H9 (cell line): ENCODE measurements at regions not wholly inside any gene's neighbourhood (a gene's known extent, or its start where the extent isn't known, plus 50 kb on each side); places are given as distances from the start of the nearest gene placed in this dataset.

Experiments
- DNase-seq: peaks from one replicate; pipeline ENCODE4 v3.0.0-alpha.2; 2017
- H2AFZ ChIP-seq: one replicate; pipeline ENCODE4 v1.6.1; 2013; ENCODE audit warnings: mild to moderate bottlenecking, low read length, control low read depth, moderate library complexity
- H2AK5ac ChIP-seq: 2 replicates; pipeline ENCODE4 v1.6.1; 2013; ENCODE audit warnings: low read length, control low read depth, mixed read lengths; ENCODE audit not compliant: insufficient read length
- H2BK120ac ChIP-seq: one replicate; pipeline ENCODE4 v1.6.1; 2013; ENCODE audit warnings: low read depth, mild to moderate bottlenecking, low read length, control low read depth, inconsistent platforms; ENCODE audit not compliant: poor library complexity, severe bottlenecking
- H2BK12ac ChIP-seq: 2 replicates; pipeline ENCODE4 v1.6.1; 2013; ENCODE audit warnings: low read length, control low read depth, mixed read lengths, low read depth; ENCODE audit not compliant: insufficient read length
- H2BK15ac ChIP-seq: 2 replicates; pipeline ENCODE4 v1.6.1; 2013; ENCODE audit warnings: low read depth, low read length, control low read depth
- H2BK20ac ChIP-seq: one replicate; pipeline ENCODE4 v1.6.1; 2013; ENCODE audit warnings: low read depth, mild to moderate bottlenecking, low read length, control low read depth, inconsistent platforms; ENCODE audit not compliant: poor library complexity, severe bottlenecking
- H2BK5ac ChIP-seq: 2 replicates; pipeline ENCODE4 v1.6.1; 2013; ENCODE audit warnings: low read length, control low read depth, mixed read lengths; ENCODE audit not compliant: insufficient read length
- H3K14ac ChIP-seq: 2 replicates; pipeline ENCODE4 v1.6.1; 2013; ENCODE audit warnings: low read length, control low read depth; ENCODE audit not compliant: insufficient read depth
- H3K18ac ChIP-seq: 2 replicates; pipeline ENCODE4 v1.6.1; 2013; ENCODE audit warnings: low read depth, mild to moderate bottlenecking, mixed read lengths, low read length, control low read depth; ENCODE audit not compliant: insufficient read length
- H3K23ac ChIP-seq: 2 replicates; pipeline ENCODE4 v1.6.1; 2013; ENCODE audit warnings: low read length, control low read depth, mixed read lengths, low read depth; ENCODE audit not compliant: insufficient read length
- H3K23me2 ChIP-seq: 2 replicates; pipeline ENCODE4 v1.6.1; 2013; ENCODE audit warnings: low read depth, mild to moderate bottlenecking, mixed read lengths, low read length, control low read depth; ENCODE audit not compliant: insufficient read length, poor library complexity, severe bottlenecking
- H3K27ac ChIP-seq: 2 replicates; pipeline ENCODE4 v1.5.1; 2013; ENCODE audit warnings: low read length, control low read depth, mixed read lengths, low read depth; ENCODE audit not compliant: insufficient read length
- H3K27me3 ChIP-seq: 2 replicates; pipeline ENCODE4 v1.6.1; 2013; ENCODE audit warnings: low read length, control low read depth, inconsistent platforms; ENCODE audit not compliant: insufficient read depth
- H3K4ac ChIP-seq: 2 replicates; pipeline ENCODE4 v1.6.1; 2013; ENCODE audit warnings: low read depth, mild to moderate bottlenecking, control low read depth, inconsistent platforms, low read length, moderate library complexity
- H3K4me1 ChIP-seq: 2 replicates; pipeline ENCODE4 v1.6.1; 2013; ENCODE audit warnings: low read length, control low read depth, inconsistent platforms; ENCODE audit not compliant: insufficient read depth
- H3K4me2 ChIP-seq: 2 replicates; pipeline ENCODE4 v1.6.1; 2013; ENCODE audit warnings: low read length, control low read depth, mixed read lengths; ENCODE audit not compliant: insufficient read length, insufficient read depth
- H3K56ac ChIP-seq: 2 replicates; pipeline ENCODE4 v1.6.1; 2013; ENCODE audit warnings: low read depth, mild to moderate bottlenecking, mixed read lengths, low read length, control low read depth; ENCODE audit not compliant: insufficient read length
- H3K79me1 ChIP-seq: 2 replicates; pipeline ENCODE4 v1.6.1; 2013; ENCODE audit warnings: low read depth, mild to moderate bottlenecking, moderate library complexity, low read length, control low read depth, inconsistent platforms; ENCODE audit not compliant: insufficient read depth, poor library complexity, severe bottlenecking
- H3K79me2 ChIP-seq: 2 replicates; pipeline ENCODE4 v1.6.1; 2013; ENCODE audit warnings: low read length, control low read depth, inconsistent platforms; ENCODE audit not compliant: insufficient read depth
- H3K9ac ChIP-seq: 2 replicates; pipeline ENCODE4 v1.6.1; 2013; ENCODE audit warnings: low read length, control low read depth, mixed read lengths; ENCODE audit not compliant: insufficient read length; ENCODE audit errors: extremely low read depth
- H3K9me3 ChIP-seq: one replicate; pipeline ENCODE4 v1.6.1; 2013; ENCODE audit warnings: low read depth, low read length, inconsistent platforms; ENCODE audit not compliant: control insufficient read depth
- H3T11ph ChIP-seq: one replicate; pipeline ENCODE4 v1.6.1; 2013; ENCODE audit warnings: mild to moderate bottlenecking, low read length, control low read depth, inconsistent platforms
- H4K20me1 ChIP-seq: one replicate; pipeline ENCODE4 v1.6.1; 2013; ENCODE audit not compliant: control insufficient read depth, insufficient read length, insufficient read depth
- H4K5ac ChIP-seq: 2 replicates; pipeline ENCODE4 v1.6.1; 2013; ENCODE audit warnings: low read depth, mild to moderate bottlenecking, mixed read lengths, low read length, control low read depth; ENCODE audit not compliant: insufficient read length
- H4K8ac ChIP-seq: replicated peaks from 2 replicates; pipeline ENCODE4 v1.6.1; 2013; ENCODE audit warnings: low read length, control low read depth, mixed read lengths, low read depth; ENCODE audit not compliant: insufficient read length
- H4K91ac ChIP-seq: 2 replicates; pipeline ENCODE4 v1.6.1; 2013; ENCODE audit warnings: low read depth, mild to moderate bottlenecking, moderate library complexity, mixed read lengths, low read length, control low read depth; ENCODE audit not compliant: insufficient read length
- H3K27ac Mint-ChIP-seq, 3 experiments: 2 replicates in 2 of 3; 3 replicates in 1 of 3; pipeline ENCODE4 v1.8.0; 2020 to 2021; ENCODE audit warnings: mixed read lengths in 3 of 3, mild to moderate bottlenecking in 1 of 3, moderate library complexity in 1 of 3
- H3K27me3 Mint-ChIP-seq: 2 replicates; pipeline ENCODE4 v1.8.0; 2021; ENCODE audit warnings: low read depth, mild to moderate bottlenecking, moderate library complexity, mixed read lengths
- H3K36me3 Mint-ChIP-seq, 3 experiments: 2 replicates in 2 of 3; 3 replicates in 1 of 3; pipeline ENCODE4 v1.8.0; 2020 to 2021; ENCODE audit warnings: low read depth in 3 of 3, mixed read lengths in 3 of 3; ENCODE audit not compliant: insufficient read depth in 1 of 3
- H3K4me1 Mint-ChIP-seq, 2 experiments: 2 replicates each; pipeline ENCODE4 v1.8.0; 2020; ENCODE audit warnings: mixed read lengths in 2 of 2
- H3K4me3 Mint-ChIP-seq, 2 experiments: 2 replicates in 1 of 2; 3 replicates in 1 of 2; pipeline ENCODE4 v1.8.0; 2020 to 2021; ENCODE audit warnings: mild to moderate bottlenecking in 2 of 2, mixed read lengths in 2 of 2, moderate library complexity in 1 of 2
- H3K9me3 Mint-ChIP-seq, 2 experiments: 2 replicates in 1 of 2; 3 replicates in 1 of 2; pipeline ENCODE4 v1.8.0; 2020; ENCODE audit warnings: mild to moderate bottlenecking in 2 of 2, mixed read lengths in 2 of 2, moderate library complexity in 1 of 2
- WGBS: extraction: QIAGEN DNeasy Blood & Tissue Kit; methylation state at CpG from one replicate; pipeline ENCODE4 v1.1.7; 2013; ENCODE audit warnings: missing lambda C conversion rate, low lambda C conversion rate, mixed read lengths; ENCODE audit not compliant: insufficient read length; ENCODE audit errors: extremely low coverage; 5-methylcytosine and 5-hydroxymethylcytosine counted together
- TF ChIP-seq, protein P1 (sequence below): fragments of 200-600 bp; sonication (generic); conservative IDR thresholded peaks from 3 replicates; pipeline ENCODE4 v1.8.0; 2021; ENCODE audit warnings: antibody characterized with exemption, mild to moderate bottlenecking

DNA sequence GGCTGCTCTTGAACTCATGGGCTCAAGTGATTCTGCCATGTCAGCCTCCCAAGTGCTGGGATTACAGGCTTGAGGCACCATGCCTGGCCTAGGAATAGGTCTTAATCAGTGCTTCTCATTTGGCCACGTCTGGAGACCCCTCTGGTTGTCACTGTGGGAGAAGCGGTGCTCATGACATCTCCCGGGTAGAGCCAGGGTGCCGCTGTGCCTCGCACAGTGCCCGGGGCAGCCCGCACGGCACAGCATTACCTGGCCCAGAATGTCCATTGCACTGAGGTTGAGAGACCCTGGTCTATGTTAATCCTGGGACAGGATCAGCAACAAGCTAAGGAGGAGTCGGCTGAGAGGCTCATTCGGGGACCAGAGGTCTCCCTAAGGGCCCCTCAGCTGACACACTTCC is 160.8 kb downstream of the EFNB2 start:
- H3K79me2 ChIP-seq, result no peaks in the 10 kb centered on the region
- no peak for DNase-seq
- no peak overlapping the region for H4K91ac ChIP-seq
- H4K5ac ChIP-seq, result no peak overlapping the region
- no peak overlapping the region for H2BK15ac ChIP-seq
- H4K20me1 ChIP-seq, result no peaks in the 10 kb centered on the region
- H3K18ac ChIP-seq, result no peak overlapping the region
- no CpG with 5 or more reads among the region's 10 CpGs for WGBS
- no peak overlapping the region for H2BK5ac ChIP-seq
- H3K4me2 ChIP-seq, result no peak overlapping the region
- H2BK20ac ChIP-seq, result no peak overlapping the region
- H3K23me2 ChIP-seq, result no peaks in the 10 kb centered on the region
- no peak overlapping the region for H2AK5ac ChIP-seq
- Mint-ChIP-seq H3K4me3 (no peak overlapping the region), H3K9me3 (no peaks in the 10 kb centered on the region; a peak in 1 of 5 replicates), H3K36me3 (no peaks in the 10 kb centered on the region), H3K27me3 (peaks cover 1% of the 10 kb centered on the region; the same call in 1 of the 2 replicates), H3K27ac (no peak overlapping the region; a peak in 1 of 7 replicates), H3K4me1 (peaks cover 2 to 3% of the 10 kb centered on the region in 2 experiments; a peak in 2 of 4 replicates)
- no peak overlapping the region for H3K27ac ChIP-seq
- H2AFZ ChIP-seq, result no peak overlapping the region
- no peak overlapping the region for H3K4ac ChIP-seq
- H3K27me3 ChIP-seq, result no peaks in the 10 kb centered on the region
- no peak overlapping the region for H2BK12ac ChIP-seq
- no peaks in the 10 kb centered on the region for H3K4me1 ChIP-seq
- no peak overlapping the region for H3T11ph ChIP-seq
- no peak overlapping the region for H2BK120ac ChIP-seq
- H3K79me1 ChIP-seq, result no peaks in the 10 kb centered on the region
- no peak overlapping the region for H3K14ac ChIP-seq
- no peak overlapping the region for H3K23ac ChIP-seq
- H3K56ac ChIP-seq, result no peak overlapping the region
- no peaks in the 10 kb centered on the region for H3K9me3 ChIP-seq
- TF ChIP-seq, protein P1, sequence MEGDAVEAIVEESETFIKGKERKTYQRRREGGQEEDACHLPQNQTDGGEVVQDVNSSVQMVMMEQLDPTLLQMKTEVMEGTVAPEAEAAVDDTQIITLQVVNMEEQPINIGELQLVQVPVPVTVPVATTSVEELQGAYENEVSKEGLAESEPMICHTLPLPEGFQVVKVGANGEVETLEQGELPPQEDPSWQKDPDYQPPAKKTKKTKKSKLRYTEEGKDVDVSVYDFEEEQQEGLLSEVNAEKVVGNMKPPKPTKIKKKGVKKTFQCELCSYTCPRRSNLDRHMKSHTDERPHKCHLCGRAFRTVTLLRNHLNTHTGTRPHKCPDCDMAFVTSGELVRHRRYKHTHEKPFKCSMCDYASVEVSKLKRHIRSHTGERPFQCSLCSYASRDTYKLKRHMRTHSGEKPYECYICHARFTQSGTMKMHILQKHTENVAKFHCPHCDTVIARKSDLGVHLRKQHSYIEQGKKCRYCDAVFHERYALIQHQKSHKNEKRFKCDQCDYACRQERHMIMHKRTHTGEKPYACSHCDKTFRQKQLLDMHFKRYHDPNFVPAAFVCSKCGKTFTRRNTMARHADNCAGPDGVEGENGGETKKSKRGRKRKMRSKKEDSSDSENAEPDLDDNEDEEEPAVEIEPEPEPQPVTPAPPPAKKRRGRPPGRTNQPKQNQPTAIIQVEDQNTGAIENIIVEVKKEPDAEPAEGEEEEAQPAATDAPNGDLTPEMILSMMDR, result no peak
- H4K8ac ChIP-seq, result no peak overlapping the region
- no peak overlapping the region for H3K9ac ChIP-seq
